ENCODE measurements at regions not wholly inside any gene's neighbourhood (a gene's known extent, or its start where the extent isn't known, plus 50 kb on each side); places are given as distances from the start of the nearest gene placed in this dataset.

DNA sequence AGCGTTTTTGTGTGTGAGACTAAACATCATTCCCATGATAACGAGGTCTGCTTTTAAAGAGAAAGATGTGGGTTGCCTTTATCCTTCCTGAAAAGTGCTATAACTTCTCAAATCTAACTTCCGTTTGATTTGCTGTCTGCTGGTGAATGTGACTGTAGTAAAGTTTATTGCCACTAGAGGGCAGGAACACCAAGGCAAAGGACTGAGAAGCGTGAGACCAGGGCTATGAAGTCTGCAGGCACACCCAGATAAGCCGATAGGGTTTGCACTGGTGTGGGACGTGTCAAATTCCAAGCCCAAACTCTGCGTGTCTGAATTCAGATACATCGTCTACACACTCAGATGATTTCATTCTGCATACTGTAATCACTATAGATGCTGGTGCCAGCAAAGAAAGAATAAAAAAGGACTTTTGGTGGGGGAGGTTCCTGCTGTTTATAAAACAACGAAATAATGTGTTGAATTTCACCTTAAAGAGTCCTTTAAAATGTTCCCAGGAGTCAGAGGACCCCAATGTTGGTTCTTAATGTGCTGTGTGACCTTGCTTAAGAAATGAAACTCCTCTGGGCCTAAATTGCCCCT is 87.2 kb downstream of the PTTG1 start:
- peak in 1 of 2 donors; percentile 12 for DNase-seq (ENCODE audit: low read depth in 1 of 2, low spot score in 1 of 2)

DNA sequence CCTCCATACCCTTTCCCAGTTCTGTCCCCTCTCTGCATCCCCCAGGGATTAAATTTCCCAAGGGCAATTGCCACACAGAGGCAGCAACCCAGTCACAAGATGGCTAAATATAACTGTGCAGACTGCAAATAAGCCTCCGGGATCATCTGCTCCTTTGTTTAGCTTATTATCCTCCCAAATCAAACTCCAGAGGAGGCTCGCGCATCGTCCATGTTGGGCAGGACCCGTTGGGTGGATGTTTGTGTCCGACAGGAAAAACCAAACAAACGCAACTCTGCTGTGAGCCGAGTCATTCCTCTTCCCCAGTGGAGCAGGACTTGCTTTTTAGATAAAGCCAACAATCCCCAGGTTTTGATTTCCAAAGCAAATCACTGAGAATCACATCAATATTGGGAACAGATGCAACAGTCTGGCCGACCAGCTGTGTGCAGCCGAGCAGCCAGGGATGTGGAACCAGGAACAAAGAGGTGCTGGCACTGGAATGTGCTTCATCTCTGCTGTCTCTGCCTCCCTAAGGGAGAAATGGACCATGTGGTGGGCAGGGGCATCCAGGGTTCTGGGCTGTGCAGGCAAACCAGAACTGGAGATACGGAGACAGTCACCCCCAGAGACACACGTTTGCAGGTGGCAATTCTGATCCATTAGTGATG is 89.8 kb downstream of the PTTG1 start:
- DNase-seq (ENCODE audit: low read depth in 1 of 2, low spot score in 1 of 2) = no peak

Data from stimulated activated CD4-positive, alpha-beta T cell treated with anti-CD3 and anti-CD28 coated beads, Interleukin-15, amount 100 ng/mL, for 1 hour (primary cell).